T-cell (primary cell): ENCODE measurements at regions not wholly inside any gene's neighbourhood (a gene's known extent, or its start where the extent isn't known, plus 50 kb on each side); places are given as distances from the start of the nearest gene placed in this dataset.

Experiments used
- ATAC-seq, 4 experiments: fragments of 200-7000 bp in 3 of 4; fragments of 150-1000 bp in 1 of 4; cut with Tn5 transposase; replicated peaks in 1 of 4; 1 replicate in 3 of 4; 2 replicates in 1 of 4; pipeline ENCODE4 v1.10.0; 2021; ENCODE audit warnings: moderate library complexity in 3 of 4, mild to moderate bottlenecking in 2 of 4, moderate number of reproducible peaks in 1 of 4
- CTCF ChIA-PET, 2 donors: fragments of 300-600 bp; sonication (Branson Sonifier 250); formaldehyde crosslinking; loops; one replicate each; lab custom pipeline; 2022; ENCODE audit warnings: antibody characterized with exemption in 2 of 2; lab: Charles Lee
- POLR2A ChIA-PET, 2 donors: fragments of 300-600 bp; sonication (Branson Sonifier 250); formaldehyde crosslinking; loops; one replicate each; lab custom pipeline; 2022; ENCODE audit warnings: antibody characterized with exemption in 2 of 2; lab: Charles Lee
- DNase-seq, 35 experiments: peaks; one replicate each; pipeline versions ENCODE4 v3.0.0 to v3.0.0-alpha.2; 2013 to 2023
- H3K27ac ChIP-seq: one replicate; pipeline ENCODE4 v1.5.1; 2013; ENCODE audit warnings: low read length
- H3K27me3 ChIP-seq, 2 experiments: replicated peaks in 1 of 2; 1 replicate in 1 of 2; 2 replicates in 1 of 2; pipeline versions ENCODE4 v1.6.1 to v1.7.0; 2013; ENCODE audit warnings: low read length in 1 of 2, mixed read lengths in 1 of 2; ENCODE audit not compliant: control insufficient read depth in 2 of 2, insufficient read depth in 2 of 2; ENCODE audit errors: extremely low read depth in 1 of 2
- H3K36me3 ChIP-seq, 2 donors: 1 replicate in 1 of 2; 2 replicates in 1 of 2; pipeline versions ENCODE4 v1.6.1 to v1.7.0; 2013; ENCODE audit warnings: low read length in 1 of 2; ENCODE audit not compliant: control insufficient read depth in 2 of 2, insufficient read depth in 1 of 2; ENCODE audit errors: extremely low read depth in 1 of 2
- H3K4me1 ChIP-seq, 2 experiments: 1 replicate in 1 of 2; 2 replicates in 1 of 2; pipeline versions ENCODE4 v1.6.1 to v1.7.0; 2013; ENCODE audit warnings: low read length in 2 of 2, mixed read lengths in 1 of 2; ENCODE audit not compliant: insufficient read depth in 2 of 2, control insufficient read depth in 1 of 2; ENCODE audit errors: extremely low read depth in 1 of 2
- H3K4me3 ChIP-seq, 2 donors: 1 replicate in 1 of 2; 2 replicates in 1 of 2; pipeline versions ENCODE4 v1.5.1 to v1.7.0; 2013; ENCODE audit warnings: mild to moderate bottlenecking in 2 of 2, low read length in 1 of 2, moderate library complexity in 1 of 2; ENCODE audit not compliant: control insufficient read depth in 1 of 2; ENCODE audit errors: extremely low read depth in 1 of 2
- H3K9me3 ChIP-seq: 2 replicates; pipeline ENCODE4 v1.7.0; 2013
- H3K27ac Mint-ChIP-seq, 2 donors: one replicate each; pipeline ENCODE4 v1.8.0; 2020 to 2021; ENCODE audit warnings: mild to moderate bottlenecking in 2 of 2, mixed read lengths in 2 of 2
- H3K27me3 Mint-ChIP-seq, 2 donors: one replicate each; pipeline ENCODE4 v1.8.0; 2021 to 2022; ENCODE audit warnings: mixed read lengths in 2 of 2
- H3K36me3 Mint-ChIP-seq: one replicate; pipeline ENCODE4 v1.8.0; 2021; ENCODE audit warnings: mixed read lengths
- H3K4me1 Mint-ChIP-seq, 3 donors: one replicate each; pipeline ENCODE4 v1.8.0; 2020 to 2022; ENCODE audit warnings: mixed read lengths in 3 of 3, mild to moderate bottlenecking in 1 of 3
- H3K4me3 Mint-ChIP-seq, 3 donors: one replicate each; pipeline ENCODE4 v1.8.0; 2020 to 2022; ENCODE audit warnings: mild to moderate bottlenecking in 3 of 3, mixed read lengths in 3 of 3, moderate library complexity in 3 of 3
- H3K9me3 Mint-ChIP-seq, 3 donors: one replicate each; pipeline ENCODE4 v1.8.0; 2020 to 2022; ENCODE audit warnings: mixed read lengths in 3 of 3
- WGBS: methylation state at CpG from one replicate; pipeline ENCODE4 v1.1.5; 2013; ENCODE audit warnings: missing lambda C conversion rate; ENCODE audit not compliant: insufficient coverage; 5-methylcytosine and 5-hydroxymethylcytosine counted together

GRCh38 chr1:94362466-94363058 lies 55.6 kb upstream of the ABCD3 start:
- no peak overlapping the region for H3K27ac Mint-ChIP-seq
- WGBS = no CpG with 5 or more reads among the region's 4 CpGs
- Histone ChIP-seq H3K4me3 (no peak overlapping the region), H3K4me1 (no peaks in the 10 kb centered on the region), H3K36me3 (no peaks in the 10 kb centered on the region), H3K27ac (no peak overlapping the region), H3K27me3 (peaks cover 0 to 2% of the 10 kb centered on the region in 2 experiments), H3K9me3 (peaks cover 3% of the 10 kb centered on the region)
- no peaks in the 10 kb centered on the region for H3K4me1 Mint-ChIP-seq
- DNase-seq (no peak), ATAC-seq (no peak)
- H3K27me3 Mint-ChIP-seq = peaks cover 5 to 7% of the 10 kb centered on the region in 2 donors
- ChIA-PET POLR2A (no interaction called here), CTCF (interaction anchor here in 1 of 2 donors (0.6 kb wide), 1 partner anchor 114 kb away, joined by 5 read pairs; no protein-coding TSS in a partner anchor)
- H3K9me3 Mint-ChIP-seq = peaks cover 0 to 19% (median 9%) of the 10 kb centered on the region in 3 donors
- no peak overlapping the region for H3K4me3 Mint-ChIP-seq
- H3K36me3 Mint-ChIP-seq = no peaks in the 10 kb centered on the region

- DNase-seq = no peak
- 80% methylated on average over 4 of the region's 10 CpGs for WGBS
- ChIA-PET POLR2A (no interaction called here), CTCF (no interaction called here)
- H3K9me3 Mint-ChIP-seq = peaks cover 0 to 16% (median 9%) of the 10 kb centered on the region in 3 donors
- ATAC-seq = no peak
- no peaks in the 10 kb centered on the region for H3K36me3 Mint-ChIP-seq
- H3K27ac ChIP-seq = no peak overlapping the region
- no peak overlapping the region for H3K4me3 ChIP-seq
- H3K36me3 ChIP-seq = no peaks in the 10 kb centered on the region
- peaks cover 0 to 1% of the 10 kb centered on the region in 2 donors for H3K27me3 Mint-ChIP-seq
- no peak overlapping the region for H3K4me3 Mint-ChIP-seq
- no peaks in the 10 kb centered on the region for H3K4me1 ChIP-seq
- peaks cover 3% of the 10 kb centered on the region for H3K9me3 ChIP-seq
- no peak overlapping the region for H3K27ac Mint-ChIP-seq
- no peaks in the 10 kb centered on the region for H3K4me1 Mint-ChIP-seq
- H3K27me3 ChIP-seq = peaks cover 0 to 4% of the 10 kb centered on the region in 2 experiments
Observed at GRCh38 chr1:94358630-94359599, 59.3 kb upstream of the ABCD3 start.

DNA sequence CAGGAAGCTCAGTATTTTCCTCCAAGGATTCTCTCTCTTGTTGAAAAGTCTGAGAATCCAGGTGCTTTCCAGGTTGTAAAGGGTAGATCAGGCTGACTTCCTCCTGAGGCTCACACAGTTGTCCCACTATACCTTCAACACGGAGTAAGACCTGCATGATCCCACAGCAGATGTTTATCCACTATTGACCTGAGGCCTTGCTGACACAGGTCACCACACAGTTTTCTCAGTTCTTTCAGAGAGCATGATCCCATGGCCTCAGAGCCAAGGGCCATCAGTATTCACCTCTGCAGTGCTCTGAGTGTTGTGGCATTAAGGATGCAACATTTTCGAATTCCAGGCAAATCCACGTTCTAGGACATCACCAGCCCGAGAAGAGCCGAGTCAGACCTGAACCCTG lies 60.5 kb upstream of the ABCD3 start:
- Histone ChIP-seq H3K36me3 (no peaks in the 10 kb centered on the region), H3K4me1 (no peaks in the 10 kb centered on the region), H3K27ac (no peak overlapping the region), H3K27me3 (peaks cover 0 to 5% of the 10 kb centered on the region in 2 experiments), H3K4me3 (no peak overlapping the region), H3K9me3 (peaks cover 3% of the 10 kb centered on the region)
- no peaks in the 10 kb centered on the region for H3K36me3 Mint-ChIP-seq
- peaks cover 0 to 6% (median 5%) of the 10 kb centered on the region in 3 donors for H3K9me3 Mint-ChIP-seq
- no peak for ATAC-seq
- H3K27me3 Mint-ChIP-seq = peaks cover 1 to 5% of the 10 kb centered on the region in 2 donors
- no peaks in the 10 kb centered on the region for H3K4me1 Mint-ChIP-seq
- 51% methylated on average over 3 of the region's 5 CpGs for WGBS
- ChIA-PET POLR2A (no interaction called here), CTCF (no interaction called here)
- H3K27ac Mint-ChIP-seq = no peak overlapping the region
- no peak for DNase-seq
- H3K4me3 Mint-ChIP-seq = no peak overlapping the region

DNA sequence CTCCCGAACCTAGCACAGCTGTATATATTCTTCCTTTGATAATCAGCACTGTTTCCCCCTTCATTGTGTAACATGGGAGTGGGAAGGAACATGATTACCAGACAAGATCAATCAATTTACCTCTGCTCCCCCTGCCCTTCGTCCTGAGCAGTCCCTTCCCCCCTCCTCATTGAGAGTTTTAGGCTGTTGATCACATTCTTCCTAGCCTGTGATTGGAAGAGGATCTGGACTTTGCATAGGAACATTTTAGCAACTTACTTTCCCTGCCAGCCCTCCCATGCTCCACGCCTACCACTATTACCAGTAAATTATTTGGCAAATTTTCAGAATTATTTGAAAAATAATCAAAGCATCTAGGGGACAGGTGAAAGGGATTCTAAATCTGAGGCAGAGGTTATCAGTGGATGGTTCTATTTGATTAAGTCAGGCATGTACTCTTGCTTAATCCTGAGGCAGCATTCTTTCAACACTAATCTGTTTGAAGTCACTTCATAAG lies 62.7 kb upstream of the ABCD3 start:
- H3K4me1 ChIP-seq = no peaks in the 10 kb centered on the region
- H3K36me3 Mint-ChIP-seq = no peaks in the 10 kb centered on the region
- H3K4me3 Mint-ChIP-seq = no peak overlapping the region
- H3K36me3 ChIP-seq = no peaks in the 10 kb centered on the region
- no peak overlapping the region for H3K27ac ChIP-seq
- no peaks in the 10 kb centered on the region for H3K9me3 Mint-ChIP-seq
- no peak for ATAC-seq
- ChIA-PET CTCF (no interaction called here), POLR2A (no interaction called here)
- DNase-seq = no peak
- H3K27me3 ChIP-seq = peaks cover 0 to 5% of the 10 kb centered on the region in 2 experiments
- no peak overlapping the region for H3K4me3 ChIP-seq
- H3K27me3 Mint-ChIP-seq = peaks cover 0 to 5% of the 10 kb centered on the region in 2 donors
- no peaks in the 10 kb centered on the region for H3K9me3 ChIP-seq
- no peak overlapping the region for H3K27ac Mint-ChIP-seq
- no peaks in the 10 kb centered on the region for H3K4me1 Mint-ChIP-seq
- no CpG with 5 or more reads among the region's 3 CpGs for WGBS

DNA sequence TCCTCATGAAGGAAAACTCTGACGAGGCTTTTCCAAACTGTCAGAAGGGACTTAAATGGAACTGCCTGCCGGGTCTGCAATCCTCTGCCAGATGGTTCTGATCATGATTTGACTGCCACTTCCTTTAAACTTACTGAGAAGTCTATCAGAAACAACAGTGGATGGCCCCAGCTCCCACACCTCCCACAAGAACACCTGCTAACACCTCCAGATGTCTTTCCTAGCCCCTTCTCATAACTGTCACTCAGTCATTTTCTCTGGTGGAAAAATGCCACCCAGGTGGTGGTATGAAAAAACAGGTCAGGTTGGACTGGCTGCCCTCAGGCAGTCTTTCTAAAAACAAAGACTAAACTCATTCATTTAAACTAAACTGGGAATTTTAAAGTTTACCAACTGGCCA lies 66.7 kb upstream of the ABCD3 start:
- Mint-ChIP-seq H3K36me3 (no peaks in the 10 kb centered on the region), H3K27ac (no peak overlapping the region), H3K4me1 (no peaks in the 10 kb centered on the region), H3K27me3 (peaks cover 2 to 5% of the 10 kb centered on the region in 2 donors), H3K9me3 (no peaks in the 10 kb centered on the region), H3K4me3 (no peak overlapping the region)
- ATAC-seq (no peak), DNase-seq (no peak)
- ChIA-PET POLR2A (no interaction called here), CTCF (no interaction called here)
- no peak overlapping the region for H3K4me3 ChIP-seq
- H3K27me3 ChIP-seq = peaks cover 0 to 6% of the 10 kb centered on the region in 2 experiments
- no peaks in the 10 kb centered on the region for H3K4me1 ChIP-seq
- H3K27ac ChIP-seq = no peak overlapping the region
- 0% methylated on average over 2 of the region's 2 CpGs for WGBS
- no peaks in the 10 kb centered on the region for H3K9me3 ChIP-seq
- H3K36me3 ChIP-seq = no peaks in the 10 kb centered on the region

GRCh38 chr1:94350350-94350924 lies 67.8 kb upstream of the ABCD3 start:
- DNase-seq = no peak

More at GRCh38 chr1:94350350-94350924, 67.8 kb upstream of the ABCD3 start:
- CTCF ChIA-PET = no interaction called here
- Histone ChIP-seq H3K4me1 (no peaks in the 10 kb centered on the region), H3K27ac (no peak overlapping the region), H3K36me3 (no peaks in the 10 kb centered on the region), H3K4me3 (no peak overlapping the region), H3K9me3 (no peaks in the 10 kb centered on the region), H3K27me3 (peaks cover 0 to 6% of the 10 kb centered on the region in 2 experiments)
- Mint-ChIP-seq H3K27me3 (peaks cover 2 to 5% of the 10 kb centered on the region in 2 donors), H3K9me3 (no peaks in the 10 kb centered on the region), H3K4me1 (no peaks in the 10 kb centered on the region), H3K36me3 (no peaks in the 10 kb centered on the region), H3K4me3 (no peak overlapping the region), H3K27ac (no peak overlapping the region)
- POLR2A ChIA-PET = no interaction called here
- WGBS = 33% methylated on average over 1 of the region's 1 CpG
- no peak for ATAC-seq
